NB4 (cell line): ENCODE measurements at regions not wholly inside any gene's neighbourhood (a gene's known extent, or its start where the extent isn't known, plus 50 kb on each side); places are given as distances from the start of the nearest gene placed in this dataset.

Experiments
- CTCF ChIP-seq: IDR thresholded peaks from one replicate; pipeline ENCODE4 v1.5.1; 2012; ENCODE audit warnings: low read depth, low read length
- MAX ChIP-seq: IDR thresholded peaks from 2 replicates; pipeline ENCODE4 v1.6.1; 2011; ENCODE audit warnings: low read depth, low read length
- MYC ChIP-seq: IDR thresholded peaks from 2 replicates; pipeline ENCODE4 v1.6.1; 2011; ENCODE audit warnings: low read depth, low read length
- POLR2A ChIP-seq: IDR thresholded peaks from 2 replicates; pipeline ENCODE4 v1.6.1; 2011; ENCODE audit warnings: mild to moderate bottlenecking; ENCODE audit not compliant: insufficient read length; ENCODE audit errors: extremely low read depth

- TF ChIP-seq CTCF (no peak), MYC (no peak), MAX (no peak), POLR2A (no peak)
Observed at GRCh38 chr2:439556-440402, 151.9 kb upstream of the ALKAL2 start.
